SK-N-SH treated with all-trans-retinoic acid at 6 μM for 48 hours (cell line): ENCODE measurements at regions not wholly inside any gene's neighbourhood (a gene's known extent, or its start where the extent isn't known, plus 50 kb on each side); places are given as distances from the start of the nearest gene placed in this dataset.

Experiments
- ATAC-seq: fragments of 200-7000 bp; cut with Tn5 transposase; 3 replicates; pipeline ENCODE4 v1.9.1; 2020; ENCODE audit warnings: mild to moderate bottlenecking, moderate library complexity
- ARNTL ChIP-seq: fragments of 450-650 bp; formaldehyde crosslinking; IDR thresholded peaks from 2 replicates; pipeline ENCODE4 v1.5.0; 2020; ENCODE audit warnings: low read depth, mild to moderate bottlenecking, moderate library complexity, borderline replicate concordance
- ESRRG ChIP-seq: fragments of 250-450 bp; sonication (Bioruptor Pico); IDR thresholded peaks from 2 replicates; pipeline ENCODE4 v1.6.1; 2021; ENCODE audit warnings: mild to moderate bottlenecking
- GLIS3 ChIP-seq: fragments of 250-450 bp; sonication (Bioruptor Pico); IDR thresholded peaks from 2 replicates; pipeline ENCODE4 v1.5.0; 2020; ENCODE audit warnings: mild to moderate bottlenecking, moderate library complexity
- ISL1 ChIP-seq: fragments of 250-450 bp; sonication (Bioruptor Pico); IDR thresholded peaks from 2 replicates; pipeline ENCODE4 v2.1.2; 2022; ENCODE audit warnings: mild to moderate bottlenecking, moderate library complexity
- OSR1 ChIP-seq: fragments of 250-450 bp; sonication (Bioruptor Pico); IDR thresholded peaks from 2 replicates; pipeline ENCODE4 v1.8.0; 2022; ENCODE audit warnings: moderate library complexity, mild to moderate bottlenecking, inconsistent platforms
- POU6F1 ChIP-seq: fragments of 250-450 bp; sonication (Bioruptor Pico); IDR thresholded peaks from 2 replicates; pipeline ENCODE4 v1.8.0; 2021; ENCODE audit warnings: low read depth, mild to moderate bottlenecking, moderate library complexity, borderline replicate concordance
- PPARA ChIP-seq: fragments of 250-450 bp; sonication (Bioruptor Pico); IDR thresholded peaks from 2 replicates; pipeline ENCODE4 v1.5.0; 2020; ENCODE audit warnings: mild to moderate bottlenecking, borderline replicate concordance
- RARB ChIP-seq: fragments of 250-450 bp; sonication (Bioruptor Pico); IDR thresholded peaks from 2 replicates; pipeline ENCODE4 v1.8.0; 2021; ENCODE audit warnings: mild to moderate bottlenecking, moderate library complexity
- SNAI2 ChIP-seq: fragments of 250-450 bp; sonication (Bioruptor Pico); IDR thresholded peaks from 2 replicates; pipeline ENCODE4 v1.5.0; 2020; ENCODE audit warnings: mild to moderate bottlenecking, moderate library complexity
- TCF4 ChIP-seq: fragments of 250-450 bp; sonication (Bioruptor Pico); IDR thresholded peaks from 2 replicates; pipeline ENCODE4 v1.8.0; 2021; ENCODE audit warnings: mild to moderate bottlenecking, moderate library complexity, borderline replicate concordance
- TOX ChIP-seq: fragments of 250-450 bp; sonication (Bioruptor Pico); IDR thresholded peaks from 2 replicates; pipeline ENCODE4 v1.8.0; 2021; ENCODE audit warnings: mild to moderate bottlenecking, moderate library complexity, borderline replicate concordance
- TSHZ2 ChIP-seq: fragments of 250-450 bp; sonication (Bioruptor Pico); IDR thresholded peaks from 2 replicates; pipeline ENCODE4 v1.5.0; 2020; ENCODE audit warnings: mild to moderate bottlenecking, moderate library complexity
- ZC3H10 ChIP-seq: fragments of 250-450 bp; sonication (Bioruptor Pico); IDR thresholded peaks from 2 replicates; pipeline ENCODE4 v1.5.1; 2021; ENCODE audit warnings: mild to moderate bottlenecking, moderate library complexity
- ZFP3 ChIP-seq: fragments of 250-450 bp; sonication (Bioruptor Pico); IDR thresholded peaks from 2 replicates; pipeline ENCODE4 v1.5.0; 2020; ENCODE audit warnings: mild to moderate bottlenecking, moderate library complexity
- ZFP30 ChIP-seq: fragments of 450-650 bp; formaldehyde crosslinking; IDR thresholded peaks from 2 replicates; pipeline ENCODE4 v1.5.0; 2022; ENCODE audit warnings: mild to moderate bottlenecking, moderate library complexity
- ZNF565 ChIP-seq: fragments of 450-650 bp; formaldehyde crosslinking; conservative IDR thresholded peaks from 2 replicates; pipeline ENCODE4 v1.5.0; 2020; ENCODE audit warnings: low read depth, mild to moderate bottlenecking, moderate library complexity
- ZNF70 ChIP-seq: fragments of 450-650 bp; formaldehyde crosslinking; IDR thresholded peaks from 2 replicates; pipeline ENCODE4 v1.5.0; 2020; ENCODE audit warnings: mild to moderate bottlenecking, moderate library complexity
- ZNF8 ChIP-seq: fragments of 450-650 bp; formaldehyde crosslinking; IDR thresholded peaks from 2 replicates; pipeline ENCODE4 v1.5.0; 2020; ENCODE audit warnings: mild to moderate bottlenecking, moderate library complexity
- TF ChIP-seq, protein P1 (sequence below): fragments of 250-450 bp; sonication (Bioruptor Pico); IDR thresholded peaks from 2 replicates; pipeline ENCODE4 v1.8.0; 2020; ENCODE audit warnings: mild to moderate bottlenecking, moderate library complexity, borderline replicate concordance
- TF ChIP-seq, protein P2 (sequence below): fragments of 250-450 bp; sonication (Bioruptor Pico); IDR thresholded peaks from 2 replicates; pipeline ENCODE4 v1.5.1; 2021; ENCODE audit warnings: mild to moderate bottlenecking, moderate library complexity
- TF ChIP-seq, protein P3 (sequence below): fragments of 250-450 bp; sonication (Bioruptor Pico); IDR thresholded peaks from 2 replicates; pipeline ENCODE4 v1.5.1; 2020; ENCODE audit warnings: low read depth, mild to moderate bottlenecking, moderate library complexity

GRCh38 chr21:14869984-14870852, 194.6 kb downstream of the NRIP1 start:
- ATAC-seq, result no peak
- TF ChIP-seq TSHZ2 (no peak), ZFP3 (CRISPR knock-in tag) (no peak), GLIS3 (no peak), TCF4 (CRISPR knock-in tag) (no peak), OSR1 (CRISPR knock-in tag) (no peak), PPARA (CRISPR knock-in tag) (no peak), ZNF8 (CRISPR knock-in tag) (no peak), ZNF70 (CRISPR knock-in tag) (no peak), ZFP30 (CRISPR knock-in tag) (no peak), ISL1 (no peak), POU6F1 (CRISPR knock-in tag) (no peak), ZC3H10 (CRISPR knock-in tag) (no peak)
- TF ChIP-seq, protein P1, sequence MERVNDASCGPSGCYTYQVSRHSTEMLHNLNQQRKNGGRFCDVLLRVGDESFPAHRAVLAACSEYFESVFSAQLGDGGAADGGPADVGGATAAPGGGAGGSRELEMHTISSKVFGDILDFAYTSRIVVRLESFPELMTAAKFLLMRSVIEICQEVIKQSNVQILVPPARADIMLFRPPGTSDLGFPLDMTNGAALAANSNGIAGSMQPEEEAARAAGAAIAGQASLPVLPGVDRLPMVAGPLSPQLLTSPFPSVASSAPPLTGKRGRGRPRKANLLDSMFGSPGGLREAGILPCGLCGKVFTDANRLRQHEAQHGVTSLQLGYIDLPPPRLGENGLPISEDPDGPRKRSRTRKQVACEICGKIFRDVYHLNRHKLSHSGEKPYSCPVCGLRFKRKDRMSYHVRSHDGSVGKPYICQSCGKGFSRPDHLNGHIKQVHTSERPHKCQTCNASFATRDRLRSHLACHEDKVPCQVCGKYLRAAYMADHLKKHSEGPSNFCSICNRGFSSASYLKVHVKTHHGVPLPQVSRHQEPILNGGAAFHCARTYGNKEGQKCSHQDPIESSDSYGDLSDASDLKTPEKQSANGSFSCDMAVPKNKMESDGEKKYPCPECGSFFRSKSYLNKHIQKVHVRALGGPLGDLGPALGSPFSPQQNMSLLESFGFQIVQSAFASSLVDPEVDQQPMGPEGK (CRISPR knock-in tag), result no peak
- TF ChIP-seq, protein P2, sequence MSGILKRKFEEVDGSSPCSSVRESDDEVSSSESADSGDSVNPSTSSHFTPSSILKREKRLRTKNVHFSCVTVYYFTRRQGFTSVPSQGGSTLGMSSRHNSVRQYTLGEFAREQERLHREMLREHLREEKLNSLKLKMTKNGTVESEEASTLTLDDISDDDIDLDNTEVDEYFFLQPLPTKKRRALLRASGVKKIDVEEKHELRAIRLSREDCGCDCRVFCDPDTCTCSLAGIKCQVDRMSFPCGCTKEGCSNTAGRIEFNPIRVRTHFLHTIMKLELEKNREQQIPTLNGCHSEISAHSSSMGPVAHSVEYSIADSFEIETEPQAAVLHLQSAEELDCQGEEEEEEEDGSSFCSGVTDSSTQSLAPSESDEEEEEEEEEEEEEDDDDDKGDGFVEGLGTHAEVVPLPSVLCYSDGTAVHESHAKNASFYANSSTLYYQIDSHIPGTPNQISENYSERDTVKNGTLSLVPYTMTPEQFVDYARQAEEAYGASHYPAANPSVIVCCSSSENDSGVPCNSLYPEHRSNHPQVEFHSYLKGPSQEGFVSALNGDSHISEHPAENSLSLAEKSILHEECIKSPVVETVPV (CRISPR knock-in tag), result no peak
- TF ChIP-seq, protein P3, sequence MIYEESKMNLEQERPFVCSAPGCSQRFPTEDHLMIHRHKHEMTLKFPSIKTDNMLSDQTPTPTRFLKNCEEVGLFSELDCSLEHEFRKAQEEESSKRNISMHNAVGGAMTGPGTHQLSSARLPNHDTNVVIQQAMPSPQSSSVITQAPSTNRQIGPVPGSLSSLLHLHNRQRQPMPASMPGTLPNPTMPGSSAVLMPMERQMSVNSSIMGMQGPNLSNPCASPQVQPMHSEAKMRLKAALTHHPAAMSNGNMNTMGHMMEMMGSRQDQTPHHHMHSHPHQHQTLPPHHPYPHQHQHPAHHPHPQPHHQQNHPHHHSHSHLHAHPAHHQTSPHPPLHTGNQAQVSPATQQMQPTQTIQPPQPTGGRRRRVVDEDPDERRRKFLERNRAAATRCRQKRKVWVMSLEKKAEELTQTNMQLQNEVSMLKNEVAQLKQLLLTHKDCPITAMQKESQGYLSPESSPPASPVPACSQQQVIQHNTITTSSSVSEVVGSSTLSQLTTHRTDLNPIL (CRISPR knock-in tag), result no peak

DNA sequence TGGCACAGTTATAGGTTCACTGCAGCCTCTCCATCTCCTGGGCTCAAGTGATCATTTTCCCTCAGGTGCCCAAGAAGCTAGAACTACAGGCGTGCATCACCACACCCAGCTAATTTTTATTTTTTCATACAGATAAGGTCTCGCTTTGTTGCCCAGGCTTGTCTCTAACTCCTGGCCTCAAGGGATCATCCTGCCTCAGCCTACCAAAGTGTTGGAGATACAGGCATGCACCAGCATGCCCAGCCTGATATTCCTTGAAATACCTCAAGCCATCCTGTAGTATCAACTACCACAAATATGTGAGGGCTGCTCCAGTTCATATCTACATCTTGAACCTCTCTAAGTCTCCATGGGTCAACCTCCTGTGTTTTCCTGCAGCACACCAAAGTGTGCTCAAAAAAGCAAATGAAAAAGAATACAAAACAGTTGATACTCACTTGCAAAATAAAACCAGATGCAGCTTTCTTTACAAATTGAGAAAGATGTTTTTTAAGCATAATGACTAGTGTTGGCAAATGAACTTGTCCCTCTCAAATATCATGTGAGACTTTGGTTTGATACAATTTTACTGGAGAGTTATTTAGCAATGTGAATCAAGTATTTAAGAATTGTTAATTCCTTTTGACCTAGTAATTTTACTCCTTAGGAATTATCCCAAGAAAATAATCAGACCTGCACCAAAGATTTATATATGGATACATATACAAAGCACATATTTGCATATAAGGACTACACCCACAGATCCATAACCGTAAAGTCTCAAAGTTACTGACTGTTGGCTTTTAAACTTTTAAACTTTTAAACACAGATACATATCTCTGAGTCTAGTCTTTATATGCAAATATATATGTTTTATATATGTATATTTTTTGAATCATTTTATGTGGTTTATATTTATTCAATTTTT, 197.7 kb downstream of the NRIP1 start:
- ATAC-seq, result no peak

More for the DNA sequence above, 197.7 kb downstream of the NRIP1 start:
- TF ChIP-seq, protein P3 (CRISPR knock-in tag), result no peak
- TF ChIP-seq ZNF8 (CRISPR knock-in tag) (no peak), RARB (CRISPR knock-in tag) (no peak), SNAI2 (CRISPR knock-in tag) (no peak), ZFP30 (CRISPR knock-in tag) (no peak), ARNTL (CRISPR knock-in tag) (no peak), ZC3H10 (CRISPR knock-in tag) (no peak), OSR1 (CRISPR knock-in tag) (no peak), ZNF565 (CRISPR knock-in tag) (no peak), POU6F1 (CRISPR knock-in tag) (no peak), GLIS3 (no peak), ESRRG (CRISPR knock-in tag) (no peak), TCF4 (CRISPR knock-in tag) (no peak), TSHZ2 (no peak), TOX (CRISPR knock-in tag) (no peak)
